ENCODE measurements at regions not wholly inside any gene's neighbourhood (a gene's known extent, or its start where the extent isn't known, plus 50 kb on each side); places are given as distances from the start of the nearest gene placed in this dataset.

DNA sequence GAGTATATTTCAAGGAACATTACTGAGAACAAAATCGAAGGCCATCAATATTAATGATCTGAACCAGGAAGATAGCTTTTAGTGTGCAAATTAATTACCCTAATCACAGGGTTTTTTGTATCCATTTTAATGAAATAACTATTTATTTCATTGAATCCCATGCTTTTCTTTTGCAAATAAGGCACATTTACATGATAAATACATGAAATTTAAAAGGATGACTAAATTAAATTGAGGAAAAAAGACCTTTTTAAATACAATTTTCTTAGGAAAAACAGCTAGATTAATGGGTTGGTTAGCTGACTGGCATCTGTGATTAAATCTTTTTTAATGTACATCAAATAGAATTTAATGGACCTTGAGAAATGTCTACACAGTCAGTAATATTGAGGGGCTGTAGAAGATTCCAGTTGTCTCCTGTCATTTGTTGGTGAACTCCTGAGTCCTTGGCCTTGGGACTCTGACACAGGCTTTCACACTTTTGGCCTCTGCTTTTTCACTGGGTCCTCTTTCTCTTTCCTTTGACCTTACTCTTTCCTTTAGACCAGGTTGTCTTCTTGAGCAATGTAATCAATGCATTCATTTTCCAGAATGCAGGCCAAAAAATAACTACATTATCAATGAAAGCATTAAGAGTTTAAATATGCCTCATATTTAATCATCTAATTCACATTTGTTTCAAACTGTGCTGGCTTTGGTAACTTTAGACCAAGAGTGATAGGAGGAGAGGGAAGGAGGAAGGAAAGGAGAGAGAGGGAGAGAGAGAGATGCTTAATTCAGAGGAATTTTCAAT, 511.5 kb downstream of the ZNF608 start:
- Histone ChIP-seq H3K4me2 (ENCODE audit: insufficient read depth, low read length) (no peak overlapping the region), H2AFZ (ENCODE audit: low read length) (no peak overlapping the region), H4K20me1 (ENCODE audit: insufficient read depth, low read length) (no peaks in the 10 kb centered on the region), H3K27me3 (ENCODE audit: insufficient read depth, low read length) (no peaks in the 10 kb centered on the region), H3K4me1 (ENCODE audit: insufficient read depth, low read length) (no peaks in the 10 kb centered on the region), H3K27ac (ENCODE audit: low read depth, low read length) (no peak overlapping the region), H3K36me3 (ENCODE audit: insufficient read depth, low read length) (no peaks in the 10 kb centered on the region), H3K9me3 (ENCODE audit: low read depth, low read length) (peaks cover 2% of the 10 kb centered on the region), H3K4me3 (ENCODE audit: insufficient read depth, low read length) (no peak overlapping the region), H3K79me2 (ENCODE audit: insufficient read depth, low read length) (no peaks in the 10 kb centered on the region)
- DNase-seq (ENCODE audit: insufficient read length, low spot score, missing footprints): no peak
- TF ChIP-seq, protein P1, sequence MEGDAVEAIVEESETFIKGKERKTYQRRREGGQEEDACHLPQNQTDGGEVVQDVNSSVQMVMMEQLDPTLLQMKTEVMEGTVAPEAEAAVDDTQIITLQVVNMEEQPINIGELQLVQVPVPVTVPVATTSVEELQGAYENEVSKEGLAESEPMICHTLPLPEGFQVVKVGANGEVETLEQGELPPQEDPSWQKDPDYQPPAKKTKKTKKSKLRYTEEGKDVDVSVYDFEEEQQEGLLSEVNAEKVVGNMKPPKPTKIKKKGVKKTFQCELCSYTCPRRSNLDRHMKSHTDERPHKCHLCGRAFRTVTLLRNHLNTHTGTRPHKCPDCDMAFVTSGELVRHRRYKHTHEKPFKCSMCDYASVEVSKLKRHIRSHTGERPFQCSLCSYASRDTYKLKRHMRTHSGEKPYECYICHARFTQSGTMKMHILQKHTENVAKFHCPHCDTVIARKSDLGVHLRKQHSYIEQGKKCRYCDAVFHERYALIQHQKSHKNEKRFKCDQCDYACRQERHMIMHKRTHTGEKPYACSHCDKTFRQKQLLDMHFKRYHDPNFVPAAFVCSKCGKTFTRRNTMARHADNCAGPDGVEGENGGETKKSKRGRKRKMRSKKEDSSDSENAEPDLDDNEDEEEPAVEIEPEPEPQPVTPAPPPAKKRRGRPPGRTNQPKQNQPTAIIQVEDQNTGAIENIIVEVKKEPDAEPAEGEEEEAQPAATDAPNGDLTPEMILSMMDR (IDR thresholded peaks at IDR 0.05; ENCODE audit: extremely low read depth, low read depth, low read length): no peak

DNA sequence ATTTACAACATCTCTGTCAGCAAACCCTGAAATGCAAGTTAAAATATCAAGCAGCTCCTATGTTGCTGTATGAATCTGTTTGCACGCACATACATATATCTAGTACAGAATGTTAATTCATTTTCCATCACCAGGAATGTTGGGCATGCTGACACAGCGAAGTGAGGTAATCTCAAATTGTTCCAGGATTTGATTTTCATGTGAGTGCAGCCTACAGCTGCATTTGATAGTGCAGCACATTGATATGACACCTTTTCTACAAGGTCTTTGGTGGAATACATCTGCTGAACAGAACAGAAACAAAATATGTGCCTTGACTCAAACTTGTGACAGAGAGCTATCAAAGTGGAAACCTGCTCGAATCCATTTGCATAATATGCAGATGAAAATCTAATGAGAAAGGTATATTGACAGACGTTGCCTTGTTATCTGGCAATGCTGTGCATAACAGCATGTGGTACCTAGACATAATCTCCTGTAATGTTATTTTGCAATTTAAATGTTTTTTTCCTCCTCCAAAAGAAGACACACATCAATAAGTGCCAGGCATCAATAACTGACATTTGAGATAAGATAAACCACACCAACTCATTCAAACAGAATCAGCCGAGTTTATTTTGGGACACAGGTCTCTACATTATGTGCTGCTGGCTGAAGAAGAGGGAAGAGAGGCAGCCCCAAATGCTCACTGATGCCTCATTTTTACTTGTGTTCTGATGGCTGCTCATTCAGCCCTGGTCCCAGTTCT, 512.2 kb downstream of the ZNF608 start:
- TF ChIP-seq, protein P1 (IDR thresholded peaks at IDR 0.05; ENCODE audit: extremely low read depth, low read depth, low read length): no peak
- Histone ChIP-seq H2AFZ (ENCODE audit: low read length) (no peak overlapping the region), H3K36me3 (ENCODE audit: insufficient read depth, low read length) (no peaks in the 10 kb centered on the region), H3K27ac (ENCODE audit: low read depth, low read length) (no peak overlapping the region), H3K27me3 (ENCODE audit: insufficient read depth, low read length) (no peaks in the 10 kb centered on the region), H3K79me2 (ENCODE audit: insufficient read depth, low read length) (no peaks in the 10 kb centered on the region), H3K9me3 (ENCODE audit: low read depth, low read length) (no peaks in the 10 kb centered on the region), H3K4me2 (ENCODE audit: insufficient read depth, low read length) (no peak overlapping the region), H3K4me1 (ENCODE audit: insufficient read depth, low read length) (no peaks in the 10 kb centered on the region), H4K20me1 (ENCODE audit: insufficient read depth, low read length) (no peaks in the 10 kb centered on the region), H3K4me3 (ENCODE audit: insufficient read depth, low read length) (no peak overlapping the region)
- DNase-seq (ENCODE audit: insufficient read length, low spot score, missing footprints): no peak

DNA sequence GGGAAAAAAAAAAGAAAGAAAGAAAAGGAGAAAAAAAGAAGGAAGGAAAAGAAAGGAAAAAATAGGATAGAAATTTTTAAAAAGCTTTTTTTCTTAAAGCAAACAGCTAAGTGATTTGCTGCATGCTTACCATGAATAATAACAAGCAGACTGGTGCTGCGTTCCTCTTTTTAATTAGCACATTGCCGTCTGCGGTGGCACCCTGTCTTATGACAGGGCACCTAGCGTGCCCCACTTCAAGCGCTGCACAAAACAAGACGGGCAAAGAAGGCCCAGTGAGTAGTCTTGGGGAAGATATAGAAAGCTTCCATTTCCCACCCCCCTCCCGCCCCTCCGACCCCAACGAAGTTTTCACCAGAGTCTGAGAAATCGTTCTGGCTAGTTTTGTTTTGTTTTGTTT, 513.9 kb downstream of the ZNF608 start:
- no peak overlapping the region for H2AFZ ChIP-seq (ENCODE audit: low read length)
- H3K4me3 ChIP-seq (ENCODE audit: insufficient read depth, low read length): no peak overlapping the region
- no peaks in the 10 kb centered on the region for H3K4me1 ChIP-seq (ENCODE audit: insufficient read depth, low read length)
- H3K4me2 ChIP-seq (ENCODE audit: insufficient read depth, low read length): no peak overlapping the region
- H3K27me3 ChIP-seq (ENCODE audit: insufficient read depth, low read length): no peaks in the 10 kb centered on the region
- no peaks in the 10 kb centered on the region for H4K20me1 ChIP-seq (ENCODE audit: insufficient read depth, low read length)
- H3K79me2 ChIP-seq (ENCODE audit: insufficient read depth, low read length): no peaks in the 10 kb centered on the region
- TF ChIP-seq, protein P1 (IDR thresholded peaks at IDR 0.05; ENCODE audit: extremely low read depth, low read depth, low read length): no peak
- H3K27ac ChIP-seq (ENCODE audit: low read depth, low read length): no peak overlapping the region
- no peak for DNase-seq (ENCODE audit: insufficient read length, low spot score, missing footprints)
- H3K9me3 ChIP-seq (ENCODE audit: low read depth, low read length): no peaks in the 10 kb centered on the region
- H3K36me3 ChIP-seq (ENCODE audit: insufficient read depth, low read length): no peaks in the 10 kb centered on the region

DNA sequence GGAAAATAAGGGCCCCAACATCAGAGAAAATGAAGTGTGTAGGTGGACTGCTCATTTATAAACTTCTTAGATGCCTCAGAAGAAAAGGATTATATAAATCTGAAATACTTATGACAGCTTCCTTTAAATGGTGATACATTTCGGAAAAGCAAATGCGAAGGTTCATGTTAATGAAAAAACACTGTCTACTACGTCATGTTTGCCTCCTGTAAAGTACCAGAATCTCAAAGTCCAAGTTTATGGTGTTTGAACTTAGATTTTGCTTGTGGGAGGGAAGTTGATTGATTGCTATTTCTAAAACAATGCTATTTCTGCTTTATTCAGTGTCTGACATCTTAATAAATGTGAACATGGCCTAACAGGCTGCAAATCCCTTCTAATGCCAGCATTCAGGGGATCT, 514.6 kb downstream of the ZNF608 start:
- H3K4me3 ChIP-seq (ENCODE audit: insufficient read depth, low read length): no peak overlapping the region
- TF ChIP-seq, protein P1 (IDR thresholded peaks at IDR 0.05; ENCODE audit: extremely low read depth, low read depth, low read length): no peak
- H3K36me3 ChIP-seq (ENCODE audit: insufficient read depth, low read length): no peaks in the 10 kb centered on the region
- no peaks in the 10 kb centered on the region for H4K20me1 ChIP-seq (ENCODE audit: insufficient read depth, low read length)
- no peak overlapping the region for H3K4me2 ChIP-seq (ENCODE audit: insufficient read depth, low read length)
- H3K27me3 ChIP-seq (ENCODE audit: insufficient read depth, low read length): no peaks in the 10 kb centered on the region
- no peaks in the 10 kb centered on the region for H3K4me1 ChIP-seq (ENCODE audit: insufficient read depth, low read length)
- DNase-seq (ENCODE audit: insufficient read length, low spot score, missing footprints): no peak
- H3K79me2 ChIP-seq (ENCODE audit: insufficient read depth, low read length): no peaks in the 10 kb centered on the region
- H3K9me3 ChIP-seq (ENCODE audit: low read depth, low read length): no peaks in the 10 kb centered on the region
- no peak overlapping the region for H3K27ac ChIP-seq (ENCODE audit: low read depth, low read length)
- no peak overlapping the region for H2AFZ ChIP-seq (ENCODE audit: low read length)
